ENCODE measurements at regions not wholly inside any gene's neighbourhood (a gene's known extent, or its start where the extent isn't known, plus 50 kb on each side); places are given as distances from the start of the nearest gene placed in this dataset.
"Not testable (repeated sequence)": the region's sequence is repeated elsewhere in the genome, so short reads cannot be mapped to it uniquely, and the experiment has no call there.

GRCh38 chr4:49227941-49228340, 241.9 kb downstream of the CWH43 start:
- DNase-seq = not testable (repeated sequence)

GRCh38 chr4:49229243-49229642, 243.2 kb downstream of the CWH43 start:
- not testable (repeated sequence) for DNase-seq

- not testable (repeated sequence) for DNase-seq
These were observed 243.6 kb downstream of the CWH43 start for GRCh38 chr4:49229713-49230112.

GRCh38 chr4:49233346-49233745, 247.3 kb downstream of the CWH43 start:
- not testable (repeated sequence) for DNase-seq

- DNase-seq = not testable (repeated sequence)
These were observed 247.7 kb downstream of the CWH43 start for GRCh38 chr4:49233749-49234148.

GRCh38 chr4:49234382-49234781, 248.3 kb downstream of the CWH43 start:
- DNase-seq = not testable (repeated sequence)

GRCh38 chr4:49235413-49236160, 249.5 kb downstream of the CWH43 start:
- DNase-seq = not testable (repeated sequence)

GRCh38 chr4:49236474-49236873, 250.4 kb downstream of the CWH43 start:
- not testable (repeated sequence) for DNase-seq

GRCh38 chr4:49241295-49241694, 255.2 kb downstream of the CWH43 start:
- not testable (repeated sequence) for DNase-seq

- DNase-seq = not testable (repeated sequence)
These were observed 276.7 kb downstream of the CWH43 start for GRCh38 chr4:49262786-49263185.

- not testable (repeated sequence) for DNase-seq
These were observed 284.4 kb downstream of the CWH43 start for GRCh38 chr4:49270435-49270834.

- DNase-seq = not testable (repeated sequence)
These were observed 284.8 kb downstream of the CWH43 start for GRCh38 chr4:49270912-49271311.

GRCh38 chr4:49285905-49286304, 299.8 kb downstream of the CWH43 start:
- DNase-seq = not testable (repeated sequence)

- DNase-seq = not testable (repeated sequence)
These were observed 301.1 kb downstream of the CWH43 start for GRCh38 chr4:49286926-49287745.

- not testable (repeated sequence) for DNase-seq
These were observed 301.8 kb downstream of the CWH43 start for GRCh38 chr4:49287893-49288292.

GRCh38 chr4:49288796-49289195, 302.7 kb downstream of the CWH43 start:
- not testable (repeated sequence) for DNase-seq

- not testable (repeated sequence) for DNase-seq
These were observed 328.7 kb downstream of the CWH43 start for GRCh38 chr4:49314815-49315214.

- DNase-seq = not testable (repeated sequence)
These were observed 334.8 kb downstream of the CWH43 start for GRCh38 chr4:49320725-49321410.

- not testable (repeated sequence) for DNase-seq
These were observed 335.6 kb downstream of the CWH43 start for GRCh38 chr4:49321511-49322300.

GRCh38 chr4:49322610-49323572, 336.8 kb downstream of the CWH43 start:
- DNase-seq = not testable (repeated sequence)

Measured in right lung (tissue), 2 donors.